SK-N-SH (cell line): ENCODE measurements at regions not wholly inside any gene's neighbourhood (a gene's known extent, or its start where the extent isn't known, plus 50 kb on each side); places are given as distances from the start of the nearest gene placed in this dataset.

ENCODE experiments used
- CTCF ChIA-PET: fragments of 300-600, 350-600 bp; formaldehyde crosslinking; extraction: SDS; loops from one replicate; lab custom pipeline; 2021; lab: Yijun Ruan, JAX
- POLR2A ChIA-PET: fragments of 350-600 bp; sonication (Branson Sonifier 250); formaldehyde crosslinking; extraction: SDS; loops from one replicate; lab custom pipeline; 2020; ENCODE audit warnings: antibody characterized with exemption, inconsistent platforms; lab: Yijun Ruan, JAX
- DNase-seq: peaks from one replicate; pipeline ENCODE4 v3.0.0; 2012
- H2AFZ ChIP-seq: fragments of 200-600 bp; sonication (generic); 2 replicates; pipeline ENCODE4 v1.8.1; 2016; ENCODE audit warnings: antibody characterized with exemption, mild to moderate bottlenecking, low read depth
- H3F3A ChIP-seq: fragments of 200-600 bp; sonication (generic); replicated peaks from 2 replicates; pipeline ENCODE3; 2016; ENCODE audit warnings: antibody characterized with exemption, mild to moderate bottlenecking; ENCODE audit not compliant: insufficient read depth
- H3K27ac ChIP-seq, 2 experiments: fragments of 200-500 bp in 1 of 2; fragments of 200-600 bp in 1 of 2; sonication (Bioruptor generic) in 1 of 2; sonication (generic), shearing (Covaris generic) in 1 of 2; 2 replicates each; pipeline versions ENCODE4 v1.5.1 to v1.6.1; 2014 to 2016; ENCODE audit warnings: low read depth in 2 of 2, inconsistent platforms in 1 of 2, low read length in 1 of 2, mild to moderate bottlenecking in 1 of 2, mixed read lengths in 1 of 2
- H3K27me3 ChIP-seq: fragments of 200-600 bp; sonication (generic), shearing (Covaris generic); 2 replicates; pipeline ENCODE4 v1.6.1; 2016; ENCODE audit warnings: mixed run types; ENCODE audit not compliant: insufficient read depth
- H3K36me3 ChIP-seq, 2 experiments: fragments of 200-500 bp in 1 of 2; fragments of 200-600 bp in 1 of 2; sonication (Bioruptor generic) in 1 of 2; sonication (generic) in 1 of 2; replicated peaks in 1 of 2; 2 replicates each; pipeline versions ENCODE3 to v1.5.1; 2014 to 2016; ENCODE audit warnings: low read length in 1 of 2, mild to moderate bottlenecking in 1 of 2; ENCODE audit not compliant: insufficient read depth in 2 of 2, control insufficient read depth in 1 of 2
- H3K4me1 ChIP-seq, 2 experiments: fragments of 200-500 bp in 1 of 2; fragments of 200-600 bp in 1 of 2; sonication (Bioruptor generic) in 1 of 2; sonication (generic), shearing (Covaris generic) in 1 of 2; 2 replicates each; pipeline versions ENCODE4 v1.5.1 to v1.6.1; 2014 to 2016; ENCODE audit warnings: low read depth in 1 of 2, low read length in 1 of 2, mixed run types in 1 of 2; ENCODE audit not compliant: insufficient read depth in 2 of 2, control insufficient read depth in 1 of 2
- H3K4me2 ChIP-seq: fragments of 200-600 bp; sonication (generic), shearing (Covaris generic); 2 replicates; pipeline ENCODE4 v1.6.1; 2017; ENCODE audit warnings: mixed run types
- H3K4me3 ChIP-seq, 2 experiments: fragments of 200-500 bp in 1 of 2; fragments of 200-600 bp in 1 of 2; sonication (Bioruptor generic) in 1 of 2; sonication (generic), shearing (Covaris generic) in 1 of 2; 2 replicates each; pipeline versions ENCODE4 v1.5.1 to v1.8.1; 2014 to 2016; ENCODE audit warnings: low read depth in 2 of 2, inconsistent platforms in 1 of 2, low read length in 1 of 2, mild to moderate bottlenecking in 1 of 2, mixed read lengths in 1 of 2, moderate library complexity in 1 of 2
- H3K79me2 ChIP-seq: fragments of 200-600 bp; sonication (generic); 2 replicates; pipeline ENCODE4 v1.8.1; 2017; ENCODE audit warnings: mild to moderate bottlenecking; ENCODE audit not compliant: insufficient read depth
- H3K9ac ChIP-seq: fragments of 200-600 bp; sonication (generic); 2 replicates; pipeline ENCODE4 v1.6.1; 2017; ENCODE audit warnings: mixed run types
- H3K9me2 ChIP-seq: fragments of 200-600 bp; sonication (generic); 2 replicates; pipeline ENCODE4 v1.6.1; 2017; ENCODE audit warnings: mixed run types
- H3K9me3 ChIP-seq: fragments of 200-600 bp; sonication (generic); 2 replicates; pipeline ENCODE4 v1.6.1; 2017; ENCODE audit warnings: mixed run types, mild to moderate bottlenecking, moderate library complexity
- H4K20me1 ChIP-seq: fragments of 200-600 bp; sonication (generic); 2 replicates; pipeline ENCODE4 v1.6.1; 2017; ENCODE audit warnings: mild to moderate bottlenecking, mixed run types; ENCODE audit not compliant: insufficient read depth
- CHD2 ChIP-seq: fragments of 150-350 bp; IDR thresholded peaks from 2 replicates; pipeline ENCODE4 v1.6.1; 2018; ENCODE audit warnings: low read length; ENCODE audit not compliant: partially characterized antibody
- CTCF ChIP-seq: fragments of 200-600 bp; sonication (generic); IDR thresholded peaks from 2 replicates; pipeline ENCODE4 v1.6.1; 2017; ENCODE audit warnings: antibody characterized with exemption, mild to moderate bottlenecking, moderate library complexity
- ELF1 ChIP-seq: IDR thresholded peaks from 2 replicates; pipeline ENCODE4 v1.4.0; 2012
- EZH2phosphoT487 ChIP-seq: fragments of 200-600 bp; sonication (generic); IDR thresholded peaks from 2 replicates; pipeline ENCODE4 v1.6.1; 2017; ENCODE audit warnings: low read depth, mixed run types, mild to moderate bottlenecking, antibody characterized with exemption, moderate library complexity, borderline replicate concordance
- GABPA ChIP-seq: IDR thresholded peaks from 2 replicates; pipeline ENCODE4 v1.4.0; 2012; ENCODE audit warnings: low read depth, mild to moderate bottlenecking
- JUND ChIP-seq: IDR thresholded peaks from 2 replicates; pipeline ENCODE4 v1.4.0; 2012
- MAX ChIP-seq: IDR thresholded peaks from 2 replicates; pipeline ENCODE4 v1.4.0; 2012; ENCODE audit warnings: low read depth
- MXI1 ChIP-seq: IDR thresholded peaks from 2 replicates; pipeline ENCODE4 v1.6.1; 2012; ENCODE audit warnings: mild to moderate bottlenecking, low read depth, low read length, improper control_type of control experiment
- NFIC ChIP-seq: IDR thresholded peaks from 2 replicates; pipeline ENCODE4 v1.4.0; 2012; ENCODE audit warnings: borderline replicate concordance
- NRF1 ChIP-seq: IDR thresholded peaks from 2 replicates; pipeline ENCODE4 v1.6.1; 2012; ENCODE audit warnings: low read depth, mild to moderate bottlenecking, low read length
- POLR2AphosphoS5 ChIP-seq: IDR thresholded peaks from 2 replicates; pipeline ENCODE4 v1.6.1; 2012; ENCODE audit warnings: low read depth, low read length
- RAD21 ChIP-seq: IDR thresholded peaks from 2 replicates; pipeline ENCODE4 v1.6.1; 2012; ENCODE audit warnings: mild to moderate bottlenecking, low read length
- RXRA ChIP-seq: IDR thresholded peaks from 2 replicates; pipeline ENCODE4 v1.4.0; 2012; ENCODE audit warnings: low read depth, mild to moderate bottlenecking, borderline replicate concordance
- TEAD4 ChIP-seq: IDR thresholded peaks from 2 replicates; pipeline ENCODE4 v1.4.0; 2012; ENCODE audit warnings: mild to moderate bottlenecking, borderline replicate concordance; ENCODE audit not compliant: insufficient read depth
- WGBS: methylation state at CpG from one replicate; pipeline ENCODE4 v1.1.6; 2017; ENCODE audit warnings: low lambda C conversion rate; 5-methylcytosine and 5-hydroxymethylcytosine counted together

- Histone ChIP-seq H3K27me3 (no peaks in the 10 kb centered on the region; the same call in 1 of the 2 replicates), H4K20me1 (no peaks in the 10 kb centered on the region), H3K4me3 (no peak overlapping the region), H3K9me3 (no peaks in the 10 kb centered on the region), H3K4me1 (no peaks in the 10 kb centered on the region), H3K36me3 (no peaks in the 10 kb centered on the region), H2AFZ (no peak overlapping the region), H3K9me2 (no peaks in the 10 kb centered on the region), H3K79me2 (no peaks in the 10 kb centered on the region), H3K27ac (no peak overlapping the region), H3F3A (no peaks in the 10 kb centered on the region), H3K9ac (no peak overlapping the region), H3K4me2 (no peak overlapping the region)
- TF ChIP-seq MXI1, result no peak
- no peak for TF ChIP-seq NRF1
- TF ChIP-seq POLR2AphosphoS5, result no peak
- TF ChIP-seq ELF1, result no peak
- no peak for TF ChIP-seq MAX
- no peak for TF ChIP-seq GABPA
- no peak for TF ChIP-seq RXRA
- no peak for TF ChIP-seq TEAD4
- no peak for TF ChIP-seq JUND
- no peak for TF ChIP-seq CHD2
- 30% methylated on average over 5 of the region's 5 CpGs for WGBS
- no peak for DNase-seq
- POLR2A ChIA-PET, result no interaction called here
- CTCF ChIA-PET, result no interaction called here
These were observed 247.7 kb upstream of the FAM83B start for GRCh38 chr6:54598787-54599313.

- no peaks in the 10 kb centered on the region for H3K9me3 ChIP-seq
- POLR2A ChIA-PET, result no interaction called here
- no peaks in the 10 kb centered on the region for H4K20me1 ChIP-seq
- no peak for DNase-seq
- H2AFZ ChIP-seq, result no peak overlapping the region
- no peaks in the 10 kb centered on the region for H3F3A ChIP-seq
- TF ChIP-seq EZH2phosphoT487, result no peak
- TF ChIP-seq TEAD4, result no peak
- no peak for TF ChIP-seq RAD21
- no peak for TF ChIP-seq CTCF
- no peak for TF ChIP-seq NFIC
- no peak overlapping the region for H3K4me3 ChIP-seq
- H3K27ac ChIP-seq, result no peak overlapping the region
- no peaks in the 10 kb centered on the region for H3K36me3 ChIP-seq
- no peaks in the 10 kb centered on the region; the same call in 1 of the 2 replicates for H3K27me3 ChIP-seq
- no peak overlapping the region for H3K4me2 ChIP-seq
- 9% methylated on average over 3 of the region's 3 CpGs for WGBS
- CTCF ChIA-PET, result interaction anchor here (0.6 kb wide), 1 partner anchor 13 kb away, joined by 3 read pairs; no protein-coding TSS in a partner anchor
- H3K79me2 ChIP-seq, result no peaks in the 10 kb centered on the region
- H3K9me2 ChIP-seq, result no peaks in the 10 kb centered on the region
- no peaks in the 10 kb centered on the region for H3K4me1 ChIP-seq
- no peak overlapping the region for H3K9ac ChIP-seq
These were observed 244.8 kb upstream of the FAM83B start for GRCh38 chr6:54601600-54602300.
